IMR-90 (cell line): ENCODE measurements at regions not wholly inside any gene's neighbourhood (a gene's known extent, or its start where the extent isn't known, plus 50 kb on each side); places are given as distances from the start of the nearest gene placed in this dataset.

Experiments
- ATAC-seq: fragments of 200-7000 bp; cut with Tn5 transposase; 2 replicates; pipeline ENCODE4 v1.9.1; 2020; ENCODE audit warnings: low read depth, mild to moderate bottlenecking, moderate library complexity
- BruUV-seq: library from RNA; stranded (reverse); fragments of 400-500 nt; replicated peaks from 2 replicates; lab custom pipeline; 2021; lab: Mats Ljungman, UMichigan
- CTCF ChIA-PET: fragments of 300-600 bp; formaldehyde crosslinking; extraction: SDS; loops from one replicate; lab custom pipeline; 2021; ENCODE audit warnings: antibody characterized with exemption; lab: Yijun Ruan, JAX
- POLR2A ChIA-PET: fragments of 300-600 bp; sonication (Branson Sonifier 250); formaldehyde crosslinking; loops from one replicate; lab custom pipeline; 2022; ENCODE audit warnings: antibody characterized with exemption; ENCODE audit not compliant: unreplicated experiment; lab: Charles Lee
- DNase-seq: peaks from one replicate; pipeline ENCODE4 v3.0.0; 2013
- H2AFZ ChIP-seq: replicated peaks from 2 replicates; pipeline ENCODE3; 2013; ENCODE audit warnings: low read length, mild to moderate bottlenecking; ENCODE audit not compliant: poor library complexity
- H2AK5ac ChIP-seq: 2 replicates; pipeline ENCODE4 v1.6.1; 2013; ENCODE audit warnings: low read depth, low read length, inconsistent platforms
- H2AK9ac ChIP-seq: replicated peaks from 2 replicates; pipeline ENCODE3; 2013; ENCODE audit warnings: mild to moderate bottlenecking, low read depth, low read length, moderate library complexity; ENCODE audit not compliant: poor library complexity
- H2BK120ac ChIP-seq: 2 replicates; pipeline ENCODE4 v1.6.1; 2013; ENCODE audit warnings: low read depth, low read length, inconsistent platforms
- H2BK15ac ChIP-seq: 3 replicates; pipeline ENCODE4 v1.6.1; 2013; ENCODE audit warnings: low read depth, low read length, inconsistent platforms
- H2BK20ac ChIP-seq: 2 replicates; pipeline ENCODE4 v1.6.1; 2013; ENCODE audit warnings: low read depth, mild to moderate bottlenecking, inconsistent platforms, low read length, moderate library complexity
- H2BK5ac ChIP-seq: 2 replicates; pipeline ENCODE4 v1.6.1; 2013; ENCODE audit warnings: mild to moderate bottlenecking, low read depth, low read length, inconsistent platforms; ENCODE audit not compliant: poor library complexity, severe bottlenecking
- H3K14ac ChIP-seq: replicated peaks from 2 replicates; pipeline ENCODE4 v1.6.1; 2013; ENCODE audit warnings: low read depth, low read length, inconsistent platforms
- H3K18ac ChIP-seq: 2 replicates; pipeline ENCODE4 v1.6.1; 2013; ENCODE audit warnings: low read depth, low read length, control low read depth
- H3K23ac ChIP-seq: 2 replicates; pipeline ENCODE4 v1.6.1; 2013; ENCODE audit warnings: low read depth, low read length, inconsistent platforms
- H3K27ac ChIP-seq: 2 replicates; pipeline ENCODE4 v1.5.1; 2013; ENCODE audit warnings: mild to moderate bottlenecking, control low read depth, low read length; ENCODE audit not compliant: insufficient read depth
- H3K27me3 ChIP-seq: 2 replicates; pipeline ENCODE4 v1.6.1; 2013; ENCODE audit warnings: low read length; ENCODE audit not compliant: control insufficient read depth, insufficient read depth
- H3K36me3 ChIP-seq: 2 replicates; pipeline ENCODE4 v1.6.1; 2013; ENCODE audit warnings: low read length, mixed read lengths; ENCODE audit not compliant: control insufficient read depth, insufficient read depth
- H3K4ac ChIP-seq: 2 replicates; pipeline ENCODE4 v1.6.1; 2013; ENCODE audit warnings: low read depth, low read length, inconsistent platforms
- H3K4me1 ChIP-seq: 2 replicates; pipeline ENCODE4 v1.6.1; 2013; ENCODE audit warnings: low read length, mixed read lengths; ENCODE audit not compliant: control insufficient read depth, insufficient read depth
- H3K4me2 ChIP-seq: 2 replicates; pipeline ENCODE4 v1.6.1; 2013; ENCODE audit warnings: low read depth, mild to moderate bottlenecking, control low read depth, low read length, moderate library complexity
- H3K4me3 ChIP-seq: 2 replicates; pipeline ENCODE4 v1.5.1; 2013; ENCODE audit warnings: low read depth, mild to moderate bottlenecking, control low read depth, low read length, moderate library complexity; ENCODE audit not compliant: insufficient read depth
- H3K56ac ChIP-seq: 2 replicates; pipeline ENCODE4 v1.6.1; 2013; ENCODE audit warnings: low read length, inconsistent platforms; ENCODE audit not compliant: insufficient read depth; ENCODE audit errors: extremely low read depth
- H3K79me1 ChIP-seq, 2 experiments: 2 replicates each; pipeline ENCODE4 v1.6.1; 2013; ENCODE audit warnings: low read length in 2 of 2, inconsistent platforms in 1 of 2, low read depth in 1 of 2
- H3K9ac ChIP-seq: 2 replicates; pipeline ENCODE4 v1.6.1; 2013; ENCODE audit warnings: low read depth, low read length, control low read depth
- H3K9me1 ChIP-seq: 2 replicates; pipeline ENCODE4 v1.6.1; 2013; ENCODE audit warnings: low read length, inconsistent platforms; ENCODE audit not compliant: insufficient read depth
- H3K9me3 ChIP-seq: 2 replicates; pipeline ENCODE4 v1.6.1; 2013; ENCODE audit warnings: low read length; ENCODE audit not compliant: control insufficient read depth, insufficient read depth
- H4K20me1 ChIP-seq: 2 replicates; pipeline ENCODE4 v1.6.1; 2013; ENCODE audit warnings: low read length, inconsistent platforms; ENCODE audit not compliant: insufficient read depth
- H4K5ac ChIP-seq: 2 replicates; pipeline ENCODE4 v1.6.1; 2013; ENCODE audit warnings: mild to moderate bottlenecking, low read depth, low read length, control low read depth
- H4K8ac ChIP-seq, 2 experiments: 2 replicates each; pipeline ENCODE4 v1.6.1; 2013; ENCODE audit warnings: low read depth in 2 of 2, low read length in 2 of 2, control low read depth in 1 of 2, inconsistent platforms in 1 of 2
- H4K91ac ChIP-seq: 2 replicates; pipeline ENCODE4 v1.6.1; 2013; ENCODE audit warnings: low read depth, low read length, inconsistent platforms; ENCODE audit not compliant: insufficient read depth
- BHLHE40 ChIP-seq: fragments of 150-350 bp; IDR thresholded peaks from 2 replicates; pipeline ENCODE4 v1.6.1; 2016; ENCODE audit warnings: mild to moderate bottlenecking, low read depth, low read length
- CEBPB ChIP-seq: IDR thresholded peaks from 2 replicates; pipeline ENCODE4 v1.6.1; 2012; ENCODE audit warnings: low read depth, low read length, improper control_type of control experiment
- CHD1 ChIP-seq: IDR thresholded peaks from 2 replicates; pipeline ENCODE4 v1.6.1; 2012; ENCODE audit warnings: low read depth, low read length, improper control_type of control experiment
- CTCF ChIP-seq: conservative IDR thresholded peaks from 2 replicates; pipeline ENCODE4 v1.5.1; 2012; ENCODE audit warnings: mild to moderate bottlenecking, low read depth, low read length, improper control_type of control experiment
- ELK1 ChIP-seq: fragments of 150-350 bp; IDR thresholded peaks from 2 replicates; pipeline ENCODE4 v1.6.1; 2016; ENCODE audit warnings: low read depth, mild to moderate bottlenecking, low read length, moderate library complexity, borderline replicate concordance
- FOS ChIP-seq: fragments of 150-350 bp; IDR thresholded peaks from 2 replicates; pipeline ENCODE4 v1.6.1; 2016; ENCODE audit warnings: low read depth, low read length
- MAFK ChIP-seq: IDR thresholded peaks from 2 replicates; pipeline ENCODE4 v1.6.1; 2012; ENCODE audit warnings: low read depth, low read length, improper control_type of control experiment
- MAZ ChIP-seq: IDR thresholded peaks from 2 replicates; pipeline ENCODE4 v1.6.1; 2012; ENCODE audit warnings: low read depth, mild to moderate bottlenecking, low read length, improper control_type of control experiment, moderate library complexity, borderline replicate concordance
- MXI1 ChIP-seq: IDR thresholded peaks from 2 replicates; pipeline ENCODE4 v1.6.1; 2012; ENCODE audit warnings: low read depth, mild to moderate bottlenecking, low read length, moderate library complexity, borderline replicate concordance
- NFE2L2 ChIP-seq: fragments of 150-350 bp; IDR thresholded peaks from 2 replicates; pipeline ENCODE4 v1.6.1; 2016; ENCODE audit warnings: low read depth, mild to moderate bottlenecking, low read length
- POLR2A ChIP-seq: IDR thresholded peaks from 2 replicates; pipeline ENCODE4 v1.6.1; 2012; ENCODE audit warnings: mild to moderate bottlenecking, low read depth, low read length
- RAD21 ChIP-seq: IDR thresholded peaks from 2 replicates; pipeline ENCODE4 v1.6.1; 2012; ENCODE audit warnings: low read length, improper control_type of control experiment
- RCOR1 ChIP-seq: IDR thresholded peaks from 2 replicates; pipeline ENCODE4 v1.6.1; 2012; ENCODE audit warnings: mild to moderate bottlenecking, low read length, improper control_type of control experiment; ENCODE audit not compliant: insufficient replicate concordance
- RFX5 ChIP-seq: IDR thresholded peaks from 2 replicates; pipeline ENCODE4 v1.8.0; 2012; ENCODE audit warnings: low read depth, mild to moderate bottlenecking, low read length, moderate library complexity
- USF2 ChIP-seq: fragments of 150-350 bp; IDR thresholded peaks from 2 replicates; pipeline ENCODE4 v1.6.1; 2017; ENCODE audit warnings: mild to moderate bottlenecking, antibody characterized with exemption, low read length, low read depth
- WGBS, 2 experiments: methylation state at CpG; one replicate each; pipeline versions ENCODE4 v1.1.5 to v1.1.7; 2013; ENCODE audit warnings: missing lambda C conversion rate in 2 of 2; ENCODE audit not compliant: insufficient read length in 1 of 2; ENCODE audit errors: extremely low coverage in 2 of 2; 5-methylcytosine and 5-hydroxymethylcytosine counted together
- dilution Hi-C: fragments of 300-500 bp; cut with HindIII; formaldehyde crosslinking; loops from one replicate; pipeline ENCODE4 v1.14.3; 2018; ENCODE audit warnings: low sequenced_read_pairs; ENCODE audit not compliant: unreplicated experiment
- in situ Hi-C: fragments of 300-500 bp; cut with MboI; formaldehyde crosslinking; loops from 3 replicates; pipeline ENCODE4 v1.14.3; 2019; ENCODE audit warnings: low sequenced_read_pairs, inconsistent platforms, mixed read lengths
- intact Hi-C: fragments of 100-400 bp; cut with micrococcal nuclease; formaldehyde crosslinking; loops from 2 replicates; pipeline ENCODE4 v1.10.0; 2022

GRCh38 chr2:194718881-194719280, 938.1 kb upstream of the SLC39A10 start:
- Histone ChIP-seq H3K4ac (no peak overlapping the region), H3K79me1 (no peaks in the 10 kb centered on the region), H3K14ac (no peak overlapping the region), H3K27ac (no peak overlapping the region), H3K23ac (no peak overlapping the region), H3K36me3 (no peaks in the 10 kb centered on the region), H3K9me1 (no peaks in the 10 kb centered on the region), H2BK20ac (no peak overlapping the region), H4K20me1 (no peaks in the 10 kb centered on the region), H3K18ac (no peak overlapping the region), H4K5ac (no peak overlapping the region), H2BK15ac (no peak overlapping the region), H3K9ac (no peak overlapping the region), H3K4me3 (no peak overlapping the region), H3K4me1 (no peaks in the 10 kb centered on the region), H3K27me3 (no peaks in the 10 kb centered on the region), H3K56ac (no peak overlapping the region), H2AK9ac (no peak overlapping the region), H2AK5ac (no peak overlapping the region), H4K91ac (no peak overlapping the region), H2AFZ (no peak overlapping the region), H4K8ac (no peak overlapping the region), H3K9me3 (peaks cover 4% of the 10 kb centered on the region), H2BK120ac (no peak overlapping the region), H2BK5ac (no peak overlapping the region), H3K4me2 (no peak overlapping the region)
- dilution Hi-C loops (no loop called here), intact Hi-C loops (no loop called here), in situ Hi-C loops (no loop called here)
- DNase-seq = no peak
- no TSS peak for BruUV-seq
- ATAC-seq = no peak
- no peak for TF ChIP-seq BHLHE40
- TF ChIP-seq RAD21 = no peak
- no peak for TF ChIP-seq NFE2L2
- no peak for TF ChIP-seq CTCF
- no peak for TF ChIP-seq USF2
- no peak for TF ChIP-seq CEBPB
- TF ChIP-seq MXI1 = no peak
- no peak for TF ChIP-seq RCOR1
- TF ChIP-seq ELK1 = no peak
- TF ChIP-seq RFX5 = no peak
- TF ChIP-seq FOS = no peak
- TF ChIP-seq CHD1 = no peak
- TF ChIP-seq MAZ = no peak
- TF ChIP-seq POLR2A = no peak
- no peak for TF ChIP-seq MAFK
- POLR2A ChIA-PET = no interaction called here
- WGBS, 2 experiments = no CpG with 5 or more reads among the region's 1 CpG
- CTCF ChIA-PET = no interaction called here
